ENCODE measurements at regions not wholly inside any gene's neighbourhood (a gene's known extent, or its start where the extent isn't known, plus 50 kb on each side); places are given as distances from the start of the nearest gene placed in this dataset.
"Not testable (repeated sequence)": the region's sequence is repeated elsewhere in the genome, so short reads cannot be mapped to it uniquely, and the experiment has no call there.

DNA sequence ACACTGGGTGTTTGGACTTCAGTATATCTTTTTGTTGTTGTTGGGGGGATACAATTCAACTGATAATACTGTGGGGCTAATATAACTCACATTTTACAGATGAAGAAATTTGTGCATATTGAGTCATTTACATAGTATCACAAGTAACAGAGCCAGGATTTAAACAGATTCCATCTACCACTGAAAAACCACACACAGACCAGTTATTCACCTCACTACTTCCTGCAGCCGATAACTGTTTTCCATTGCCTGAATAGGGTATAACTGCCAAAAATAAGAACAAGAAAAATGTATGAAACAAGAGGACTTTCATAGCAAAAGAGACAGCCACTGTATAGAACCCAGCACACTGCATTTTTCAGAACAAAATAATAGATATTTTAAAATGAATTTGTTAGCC lies 215.8 kb upstream of the CNTN6 start:
- Histone ChIP-seq H3K36me3 (ENCODE audit: insufficient read depth, low read length) (no peaks in the 10 kb centered on the region), H3K4me3 (ENCODE audit: low read length) (no peak overlapping the region), H2AFZ (ENCODE audit: low read depth, low read length) (no peak overlapping the region), H3K9me3 (ENCODE audit: low read length) (no peaks in the 10 kb centered on the region), H3K27me3 (ENCODE audit: insufficient read depth, low read length) (no peaks in the 10 kb centered on the region), H3K4me1 (ENCODE audit: insufficient read depth, low read length) (no peaks in the 10 kb centered on the region)

GRCh38 chr3:878746-879145 lies 214.1 kb upstream of the CNTN6 start:
- H2AFZ ChIP-seq (ENCODE audit: low read depth, low read length) = no peak overlapping the region
- H3K4me3 ChIP-seq (ENCODE audit: low read length) = no peak overlapping the region
- H3K27me3 ChIP-seq (ENCODE audit: insufficient read depth, low read length) = no peaks in the 10 kb centered on the region
- no peaks in the 10 kb centered on the region for H3K9me3 ChIP-seq (ENCODE audit: low read length)
- H3K36me3 ChIP-seq (ENCODE audit: insufficient read depth, low read length) = no peaks in the 10 kb centered on the region
- H3K4me1 ChIP-seq (ENCODE audit: insufficient read depth, low read length) = no peaks in the 10 kb centered on the region

DNA sequence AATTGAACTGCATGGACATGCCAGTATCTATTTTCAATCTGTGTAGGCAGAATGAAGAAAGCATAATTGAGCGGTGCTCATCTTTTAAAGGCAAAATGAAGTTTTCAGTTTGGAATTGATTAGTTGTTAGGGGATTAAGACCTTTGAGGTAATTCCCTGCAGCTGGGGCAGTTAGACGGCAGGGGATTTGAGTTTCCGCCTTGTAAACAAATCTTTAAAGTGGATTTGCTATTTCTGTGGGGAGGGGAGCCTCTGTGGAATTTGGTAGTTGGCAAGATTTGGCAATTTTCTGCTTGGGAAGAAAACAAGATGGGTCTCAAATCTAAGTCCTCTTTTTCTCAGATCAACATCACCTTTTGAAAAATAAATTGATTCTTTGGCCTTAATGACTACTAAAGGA lies 212.5 kb upstream of the CNTN6 start:
- Histone ChIP-seq H3K36me3 (ENCODE audit: insufficient read depth, low read length) (no peaks in the 10 kb centered on the region), H3K4me3 (ENCODE audit: low read length) (no peak overlapping the region), H3K4me1 (ENCODE audit: insufficient read depth, low read length) (no peaks in the 10 kb centered on the region), H3K9me3 (ENCODE audit: low read length) (no peaks in the 10 kb centered on the region), H3K27me3 (ENCODE audit: insufficient read depth, low read length) (no peaks in the 10 kb centered on the region), H2AFZ (ENCODE audit: low read depth, low read length) (no peak overlapping the region)

- no peaks in the 10 kb centered on the region for H3K9me3 ChIP-seq (ENCODE audit: low read length)
- no peak overlapping the region for H2AFZ ChIP-seq (ENCODE audit: low read depth, low read length)
- no peaks in the 10 kb centered on the region for H3K27me3 ChIP-seq (ENCODE audit: insufficient read depth, low read length)
- no peak overlapping the region for H3K4me3 ChIP-seq (ENCODE audit: low read length)
- no peaks in the 10 kb centered on the region for H3K4me1 ChIP-seq (ENCODE audit: insufficient read depth, low read length)
- no peaks in the 10 kb centered on the region for H3K36me3 ChIP-seq (ENCODE audit: insufficient read depth, low read length)
Measured at GRCh38 chr3:882533-882932, 210.3 kb upstream of the CNTN6 start.

- no peaks in the 10 kb centered on the region for H3K36me3 ChIP-seq (ENCODE audit: insufficient read depth, low read length)
- H2AFZ ChIP-seq (ENCODE audit: low read depth, low read length) = no peak overlapping the region
- no peaks in the 10 kb centered on the region for H3K27me3 ChIP-seq (ENCODE audit: insufficient read depth, low read length)
- H3K9me3 ChIP-seq (ENCODE audit: low read length) = no peaks in the 10 kb centered on the region
- H3K4me3 ChIP-seq (ENCODE audit: low read length) = no peak overlapping the region
- H3K4me1 ChIP-seq (ENCODE audit: insufficient read depth, low read length) = no peaks in the 10 kb centered on the region
Measured at GRCh38 chr3:901953-902778, 190.7 kb upstream of the CNTN6 start.

DNA sequence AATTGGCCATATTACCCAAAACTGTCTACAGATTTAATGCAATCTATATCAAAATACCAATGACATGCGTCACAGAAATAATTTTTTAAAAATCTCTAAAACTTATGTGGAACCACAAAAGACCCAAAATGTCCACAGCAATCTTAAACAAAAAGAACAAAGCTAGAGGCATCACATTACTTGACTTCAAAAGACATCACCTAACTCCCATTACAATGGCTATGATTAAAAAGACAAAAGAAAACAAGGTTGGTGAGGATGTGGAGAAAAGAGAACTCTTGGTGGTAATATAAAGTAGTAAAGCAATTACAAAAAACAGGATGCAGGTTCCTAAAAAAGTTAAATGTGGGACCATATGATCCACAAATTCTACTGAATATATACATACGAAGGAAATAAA lies 187.6 kb upstream of the CNTN6 start:
- Histone ChIP-seq H3K9me3 (ENCODE audit: low read length) (no peaks in the 10 kb centered on the region), H3K27me3 (ENCODE audit: insufficient read depth, low read length) (no peaks in the 10 kb centered on the region), H3K4me3 (ENCODE audit: low read length) (no peak overlapping the region), H2AFZ (ENCODE audit: low read depth, low read length) (no peak overlapping the region), H3K36me3 (ENCODE audit: insufficient read depth, low read length) (no peaks in the 10 kb centered on the region), H3K4me1 (ENCODE audit: insufficient read depth, low read length) (no peaks in the 10 kb centered on the region)

DNA sequence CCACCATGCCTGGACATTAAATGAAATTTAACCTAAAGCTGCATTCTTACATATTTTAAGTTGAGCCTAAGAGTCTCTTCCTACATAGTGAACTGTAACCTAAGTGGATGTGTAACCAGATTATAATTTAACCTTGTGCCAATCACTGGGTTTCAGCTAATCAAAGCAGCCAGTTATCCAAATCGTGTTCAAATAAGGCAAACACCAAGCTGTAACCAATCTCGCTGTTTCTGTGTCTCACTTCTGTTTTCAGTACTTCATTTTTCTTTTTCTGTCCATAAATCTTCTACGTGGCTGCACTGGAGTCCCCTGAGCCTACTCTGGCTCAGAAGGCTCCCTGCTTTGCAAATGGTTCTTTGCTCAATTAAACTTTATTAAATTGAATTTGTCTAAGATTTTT lies 186.1 kb upstream of the CNTN6 start:
- H3K36me3 ChIP-seq (ENCODE audit: insufficient read depth, low read length) = no peaks in the 10 kb centered on the region
- no peaks in the 10 kb centered on the region for H3K4me1 ChIP-seq (ENCODE audit: insufficient read depth, low read length)
- no peak overlapping the region for H3K4me3 ChIP-seq (ENCODE audit: low read length)
- H2AFZ ChIP-seq (ENCODE audit: low read depth, low read length) = no peak overlapping the region
- H3K9me3 ChIP-seq (ENCODE audit: low read length) = no peaks in the 10 kb centered on the region
- no peaks in the 10 kb centered on the region for H3K27me3 ChIP-seq (ENCODE audit: insufficient read depth, low read length)

DNA sequence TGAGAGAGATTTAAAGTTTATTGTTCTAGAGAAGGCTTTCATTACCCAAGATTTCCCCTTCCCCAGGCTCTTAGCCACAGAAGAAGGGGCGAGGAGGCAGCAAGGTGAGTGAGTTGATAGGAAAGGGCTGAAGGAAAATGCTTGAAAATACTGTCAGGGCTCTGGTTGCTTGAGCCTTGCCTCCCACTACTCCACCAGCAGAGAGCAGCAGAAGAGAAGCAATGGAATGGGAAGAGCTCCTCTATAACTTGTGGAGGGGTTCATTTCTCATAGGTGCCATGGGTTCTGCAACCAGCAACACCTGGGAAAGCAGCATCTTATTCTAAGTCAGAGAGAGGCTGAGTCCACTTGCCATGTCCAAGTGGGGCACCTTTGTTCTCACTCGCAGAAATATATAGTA lies 184.0 kb upstream of the CNTN6 start:
- H3K9me3 ChIP-seq (ENCODE audit: low read length) = no peaks in the 10 kb centered on the region
- H3K27me3 ChIP-seq (ENCODE audit: insufficient read depth, low read length) = no peaks in the 10 kb centered on the region
- no peak overlapping the region for H3K4me3 ChIP-seq (ENCODE audit: low read length)
- no peak overlapping the region for H2AFZ ChIP-seq (ENCODE audit: low read depth, low read length)
- H3K4me1 ChIP-seq (ENCODE audit: insufficient read depth, low read length) = no peaks in the 10 kb centered on the region
- H3K36me3 ChIP-seq (ENCODE audit: insufficient read depth, low read length) = no peaks in the 10 kb centered on the region

DNA sequence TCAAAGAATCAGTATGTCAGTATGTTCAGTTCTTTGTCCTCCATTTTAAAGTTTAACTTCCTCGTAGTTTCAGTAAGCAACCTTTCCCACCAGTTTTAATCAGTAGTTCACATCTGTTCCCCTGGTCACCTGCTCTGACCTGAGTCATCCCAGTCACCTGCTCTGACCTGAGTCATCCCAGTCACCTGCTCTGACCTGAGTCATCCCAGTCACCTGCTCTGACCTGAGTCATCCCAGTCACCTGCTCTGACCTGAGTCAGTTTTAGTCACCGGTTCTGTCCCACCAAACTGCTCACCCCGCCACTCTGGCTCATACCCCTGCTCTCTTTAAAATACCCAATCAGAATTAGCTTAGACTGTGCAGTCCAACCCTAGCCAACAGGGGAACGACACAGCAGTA lies 180.1 kb upstream of the CNTN6 start:
- H3K4me3 ChIP-seq (ENCODE audit: low read length); H3K27me3 ChIP-seq (ENCODE audit: insufficient read depth, low read length); H3K4me1 ChIP-seq (ENCODE audit: insufficient read depth, low read length); H3K36me3 ChIP-seq (ENCODE audit: insufficient read depth, low read length); H3K9me3 ChIP-seq (ENCODE audit: low read length); H2AFZ ChIP-seq (ENCODE audit: low read depth, low read length): not testable (repeated sequence)

DNA sequence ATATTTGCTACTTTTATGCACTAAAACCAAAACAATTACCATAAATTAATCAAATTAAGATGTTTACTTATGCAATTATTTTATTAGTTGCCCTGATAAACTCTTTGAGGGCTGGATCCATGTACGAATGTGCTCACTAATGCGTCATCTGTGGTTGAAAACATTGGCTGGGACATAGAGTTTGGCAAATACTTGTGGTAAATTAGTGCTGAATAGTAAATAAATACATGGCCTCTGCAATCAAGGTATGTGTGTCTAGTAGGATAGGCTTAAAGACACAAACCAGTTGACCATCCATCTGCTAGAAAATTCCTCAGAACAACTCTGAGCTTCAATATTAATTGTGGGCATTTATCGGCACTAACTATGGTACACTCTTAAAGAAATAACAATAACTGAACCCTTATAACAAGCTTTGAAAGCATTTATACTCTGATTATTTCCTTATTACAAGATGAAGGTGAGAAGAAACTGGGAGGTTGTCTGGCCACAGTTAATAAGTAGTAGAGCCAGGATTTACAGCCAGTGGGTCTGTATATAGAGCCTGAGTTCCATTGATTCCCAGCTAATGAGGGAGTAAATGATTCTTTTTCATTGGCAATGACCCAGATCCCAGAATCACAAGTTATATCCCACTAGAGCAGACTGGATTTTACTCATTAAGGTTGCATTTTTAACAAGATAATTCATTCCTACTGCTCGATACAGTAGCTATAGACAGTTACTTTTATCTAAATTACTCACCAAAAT lies 169.5 kb upstream of the CNTN6 start:
- no peaks in the 10 kb centered on the region for H3K36me3 ChIP-seq (ENCODE audit: insufficient read depth, low read length)
- no peak overlapping the region for H3K4me3 ChIP-seq (ENCODE audit: low read length)
- H3K27me3 ChIP-seq (ENCODE audit: insufficient read depth, low read length) = no peaks in the 10 kb centered on the region
- H3K4me1 ChIP-seq (ENCODE audit: insufficient read depth, low read length) = no peaks in the 10 kb centered on the region
- H3K9me3 ChIP-seq (ENCODE audit: low read length) = no peaks in the 10 kb centered on the region
- H2AFZ ChIP-seq (ENCODE audit: low read depth, low read length) = no peak overlapping the region

DNA sequence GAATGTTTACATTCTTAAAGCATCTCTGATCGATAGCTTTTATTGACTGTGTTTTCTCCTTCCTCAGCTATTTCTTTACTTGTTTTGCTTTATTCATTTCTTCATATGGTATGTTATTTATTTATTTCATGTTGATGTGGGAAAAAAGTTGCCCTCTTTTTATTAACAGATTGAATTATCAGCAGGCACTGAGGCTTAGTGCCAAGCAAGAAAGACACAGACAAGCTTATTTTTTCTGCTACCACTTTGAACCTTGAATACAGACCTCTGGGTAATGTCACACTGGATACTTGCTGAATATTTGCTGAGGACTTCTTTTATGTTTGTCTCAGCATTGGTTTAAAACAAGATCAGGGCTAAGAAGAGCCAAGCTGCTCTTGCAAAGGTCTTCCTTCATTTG lies 162.0 kb upstream of the CNTN6 start:
- no peaks in the 10 kb centered on the region for H3K36me3 ChIP-seq (ENCODE audit: insufficient read depth, low read length)
- H3K27me3 ChIP-seq (ENCODE audit: insufficient read depth, low read length) = no peaks in the 10 kb centered on the region
- H3K9me3 ChIP-seq (ENCODE audit: low read length) = no peaks in the 10 kb centered on the region
- H2AFZ ChIP-seq (ENCODE audit: low read depth, low read length) = no peak overlapping the region
- H3K4me3 ChIP-seq (ENCODE audit: low read length) = no peak overlapping the region
- H3K4me1 ChIP-seq (ENCODE audit: insufficient read depth, low read length) = no peaks in the 10 kb centered on the region

DNA sequence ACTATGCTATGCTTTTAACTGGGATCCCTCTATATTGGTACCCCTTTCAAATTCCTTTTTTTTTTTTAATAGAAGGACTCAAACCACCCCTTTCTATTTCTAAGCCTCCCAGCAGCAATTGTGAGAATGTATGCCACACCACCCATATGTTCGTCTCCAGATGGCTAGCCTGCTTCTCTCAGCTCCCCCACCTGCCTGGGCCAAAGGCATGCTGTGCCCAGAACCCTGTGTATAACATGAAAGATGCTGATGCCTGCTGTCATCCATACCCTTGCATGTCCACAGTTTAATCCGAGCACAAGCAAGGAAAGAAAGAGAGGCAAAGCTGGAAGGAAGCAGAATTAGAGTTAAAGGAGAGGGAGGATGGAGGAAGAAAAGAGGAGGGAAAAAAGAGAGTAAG lies 159.5 kb upstream of the CNTN6 start:
- no peak overlapping the region for H3K4me3 ChIP-seq (ENCODE audit: low read length)
- no peaks in the 10 kb centered on the region for H3K9me3 ChIP-seq (ENCODE audit: low read length)
- H3K27me3 ChIP-seq (ENCODE audit: insufficient read depth, low read length) = no peaks in the 10 kb centered on the region
- no peaks in the 10 kb centered on the region for H3K36me3 ChIP-seq (ENCODE audit: insufficient read depth, low read length)
- H3K4me1 ChIP-seq (ENCODE audit: insufficient read depth, low read length) = no peaks in the 10 kb centered on the region
- no peak overlapping the region for H2AFZ ChIP-seq (ENCODE audit: low read depth, low read length)

DNA sequence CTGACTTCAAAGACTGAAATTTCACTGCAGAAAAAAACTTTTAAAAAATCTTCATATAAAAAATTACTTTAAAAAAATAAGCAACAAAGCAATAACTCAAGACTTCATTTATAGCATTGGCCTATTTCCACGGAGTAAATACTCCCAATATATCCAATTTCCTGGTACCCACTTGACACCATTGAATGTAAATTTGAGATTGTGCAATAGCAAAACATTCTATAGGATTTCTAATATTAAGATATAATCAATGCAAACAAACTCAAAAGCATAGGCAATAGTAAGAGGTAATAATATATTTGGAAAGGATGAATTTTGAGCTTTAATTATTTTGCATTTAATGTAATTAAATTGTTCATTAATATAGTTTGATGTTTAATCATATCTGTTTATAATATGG lies 148.0 kb upstream of the CNTN6 start:
- Histone ChIP-seq H3K9me3 (ENCODE audit: low read length) (no peaks in the 10 kb centered on the region), H3K27me3 (ENCODE audit: insufficient read depth, low read length) (no peaks in the 10 kb centered on the region), H3K36me3 (ENCODE audit: insufficient read depth, low read length) (no peaks in the 10 kb centered on the region), H3K4me1 (ENCODE audit: insufficient read depth, low read length) (no peaks in the 10 kb centered on the region), H2AFZ (ENCODE audit: low read depth, low read length) (no peak overlapping the region), H3K4me3 (ENCODE audit: low read length) (no peak overlapping the region)
